ENCODE measurements at regions not wholly inside any gene's neighbourhood (a gene's known extent, or its start where the extent isn't known, plus 50 kb on each side); places are given as distances from the start of the nearest gene placed in this dataset.

- peaks cover 8 to 59% (median 24%) of the 10 kb centered on the region in 11 donors for H3K9me3 Mint-ChIP-seq
- intact Hi-C loops (cut with micrococcal nuclease): no loop called here
- Histone ChIP-seq H3K27ac (ENCODE audit: low read depth, low read length) (no peak overlapping the region), H3K36me3 (ENCODE audit: control insufficient read depth in 2 of 3, insufficient read depth in 3 of 3, low read length in 3 of 3) (no peaks in the 10 kb centered on the region), H3K9me3 (ENCODE audit: control insufficient read depth in 2 of 3, low read length in 3 of 3) (peaks cover 0 to 10% (median 0%) of the 10 kb centered on the region in 3 experiments), H3K4me3 (ENCODE audit: low read length) (no peak overlapping the region), H3K27me3 (ENCODE audit: control insufficient read depth in 2 of 2, insufficient read depth in 2 of 2, low read length in 2 of 2) (no peaks in the 10 kb centered on the region), H3K4me1 (ENCODE audit: control insufficient read depth in 2 of 2, insufficient read depth in 2 of 2, low read length in 2 of 2) (no peaks in the 10 kb centered on the region)
- ChIA-PET CTCF (no interaction called here), POLR2A (no interaction called here)
- no peaks in the 10 kb centered on the region for H3K36me3 Mint-ChIP-seq
- no peak for DNase-seq
- H3K27me3 Mint-ChIP-seq: no peaks in the 10 kb centered on the region
- H3K4me3 Mint-ChIP-seq: no peak overlapping the region
- H3K27ac Mint-ChIP-seq: no peak overlapping the region
- H3K4me1 Mint-ChIP-seq: no peaks in the 10 kb centered on the region
- ATAC-seq: no peak
Observed at GRCh38 chr14:26157517-26157916, 440.3 kb downstream of the NOVA1 start.

GRCh38 chr14:26143057-26143456, 454.8 kb downstream of the NOVA1 start:
- H3K4me3 Mint-ChIP-seq: no peak overlapping the region
- Histone ChIP-seq H3K27me3 (ENCODE audit: control insufficient read depth in 2 of 2, insufficient read depth in 2 of 2, low read length in 2 of 2) (no peaks in the 10 kb centered on the region), H3K36me3 (ENCODE audit: control insufficient read depth in 2 of 3, insufficient read depth in 3 of 3, low read length in 3 of 3) (no peaks in the 10 kb centered on the region), H3K4me1 (ENCODE audit: control insufficient read depth in 2 of 2, insufficient read depth in 2 of 2, low read length in 2 of 2) (no peaks in the 10 kb centered on the region), H3K9me3 (ENCODE audit: control insufficient read depth in 2 of 3, low read length in 3 of 3) (no peaks in the 10 kb centered on the region), H3K27ac (ENCODE audit: low read depth, low read length) (no peak overlapping the region), H3K4me3 (ENCODE audit: low read length) (no peak overlapping the region)
- no peak for ATAC-seq
- H3K27ac Mint-ChIP-seq: no peak overlapping the region
- H3K4me1 Mint-ChIP-seq: no peaks in the 10 kb centered on the region
- peaks cover 2 to 30% (median 6%) of the 10 kb centered on the region in 11 donors for H3K9me3 Mint-ChIP-seq
- intact Hi-C loops (cut with micrococcal nuclease): no loop called here
- H3K36me3 Mint-ChIP-seq: no peaks in the 10 kb centered on the region
- no peak for DNase-seq
- CTCF ChIA-PET: no interaction called here
- POLR2A ChIA-PET: no interaction called here
- H3K27me3 Mint-ChIP-seq: no peaks in the 10 kb centered on the region

GRCh38 chr14:26138764-26139445, 458.9 kb downstream of the NOVA1 start:
- DNase-seq (no peak), ATAC-seq (no peak)
- Histone ChIP-seq H3K4me3 (ENCODE audit: low read length) (no peak overlapping the region), H3K9me3 (ENCODE audit: control insufficient read depth in 2 of 3, low read length in 3 of 3) (no peaks in the 10 kb centered on the region), H3K36me3 (ENCODE audit: control insufficient read depth in 2 of 3, insufficient read depth in 3 of 3, low read length in 3 of 3) (no peaks in the 10 kb centered on the region), H3K4me1 (ENCODE audit: control insufficient read depth in 2 of 2, insufficient read depth in 2 of 2, low read length in 2 of 2) (no peaks in the 10 kb centered on the region), H3K27ac (ENCODE audit: low read depth, low read length) (no peak overlapping the region), H3K27me3 (ENCODE audit: control insufficient read depth in 2 of 2, insufficient read depth in 2 of 2, low read length in 2 of 2) (no peaks in the 10 kb centered on the region)
- no peaks in the 10 kb centered on the region for H3K27me3 Mint-ChIP-seq
- H3K9me3 Mint-ChIP-seq: peaks cover 0 to 43% (median 11%) of the 10 kb centered on the region in 11 donors
- CTCF ChIA-PET: no interaction called here
- POLR2A ChIA-PET: no interaction called here
- intact Hi-C loops (cut with micrococcal nuclease): no loop called here
- no peak overlapping the region for H3K4me3 Mint-ChIP-seq
- H3K27ac Mint-ChIP-seq: no peak overlapping the region
- H3K36me3 Mint-ChIP-seq: no peaks in the 10 kb centered on the region
- no peaks in the 10 kb centered on the region for H3K4me1 Mint-ChIP-seq

GRCh38 chr14:26137161-26137560, 460.7 kb downstream of the NOVA1 start:
- ATAC-seq: no peak
- DNase-seq: no peak
- Mint-ChIP-seq H3K4me3 (no peak overlapping the region), H3K27ac (no peak overlapping the region), H3K27me3 (no peaks in the 10 kb centered on the region), H3K9me3 (peaks cover 0 to 47% (median 13%) of the 10 kb centered on the region in 11 donors), H3K36me3 (no peaks in the 10 kb centered on the region), H3K4me1 (no peaks in the 10 kb centered on the region)
- intact Hi-C loops (cut with micrococcal nuclease): no loop called here
- CTCF ChIA-PET: no interaction called here
- H3K4me3 ChIP-seq (ENCODE audit: low read length): no peak overlapping the region
- no peaks in the 10 kb centered on the region for H3K27me3 ChIP-seq (ENCODE audit: control insufficient read depth in 2 of 2, insufficient read depth in 2 of 2, low read length in 2 of 2)
- H3K9me3 ChIP-seq (ENCODE audit: control insufficient read depth in 2 of 3, low read length in 3 of 3): no peaks in the 10 kb centered on the region
- H3K4me1 ChIP-seq (ENCODE audit: control insufficient read depth in 2 of 2, insufficient read depth in 2 of 2, low read length in 2 of 2): no peaks in the 10 kb centered on the region
- POLR2A ChIA-PET: no interaction called here
- H3K36me3 ChIP-seq (ENCODE audit: control insufficient read depth in 2 of 3, insufficient read depth in 3 of 3, low read length in 3 of 3): no peaks in the 10 kb centered on the region
- no peak overlapping the region for H3K27ac ChIP-seq (ENCODE audit: low read depth, low read length)

GRCh38 chr14:26132061-26132645, 465.7 kb downstream of the NOVA1 start:
- ChIA-PET CTCF (no interaction called here), POLR2A (no interaction called here)
- H3K4me3 ChIP-seq (ENCODE audit: low read length): no peak overlapping the region
- no peak overlapping the region for H3K27ac ChIP-seq (ENCODE audit: low read depth, low read length)
- no peak for DNase-seq
- no peak overlapping the region for H3K27ac Mint-ChIP-seq
- H3K9me3 ChIP-seq (ENCODE audit: control insufficient read depth in 2 of 3, low read length in 3 of 3): no peaks in the 10 kb centered on the region
- no peaks in the 10 kb centered on the region for H3K27me3 ChIP-seq (ENCODE audit: control insufficient read depth in 2 of 2, insufficient read depth in 2 of 2, low read length in 2 of 2)
- peaks cover 0 to 6% (median 0%) of the 10 kb centered on the region in 5 donors for H3K36me3 Mint-ChIP-seq
- no peaks in the 10 kb centered on the region for H3K36me3 ChIP-seq (ENCODE audit: control insufficient read depth in 2 of 3, insufficient read depth in 3 of 3, low read length in 3 of 3)
- no peaks in the 10 kb centered on the region for H3K4me1 ChIP-seq (ENCODE audit: control insufficient read depth in 2 of 2, insufficient read depth in 2 of 2, low read length in 2 of 2)
- H3K27me3 Mint-ChIP-seq: no peaks in the 10 kb centered on the region
- H3K9me3 Mint-ChIP-seq: peaks cover 0 to 20% (median 6%) of the 10 kb centered on the region in 11 donors
- ATAC-seq: no peak
- H3K4me1 Mint-ChIP-seq: no peaks in the 10 kb centered on the region
- no peak overlapping the region for H3K4me3 Mint-ChIP-seq
- intact Hi-C loops (cut with micrococcal nuclease): no loop called here

GRCh38 chr14:26130690-26131089, 467.1 kb downstream of the NOVA1 start:
- H3K4me1 Mint-ChIP-seq: no peaks in the 10 kb centered on the region
- Histone ChIP-seq H3K27ac (ENCODE audit: low read depth, low read length) (no peak overlapping the region), H3K27me3 (ENCODE audit: control insufficient read depth in 2 of 2, insufficient read depth in 2 of 2, low read length in 2 of 2) (no peaks in the 10 kb centered on the region), H3K4me1 (ENCODE audit: control insufficient read depth in 2 of 2, insufficient read depth in 2 of 2, low read length in 2 of 2) (no peaks in the 10 kb centered on the region), H3K9me3 (ENCODE audit: control insufficient read depth in 2 of 3, low read length in 3 of 3) (no peaks in the 10 kb centered on the region), H3K36me3 (ENCODE audit: control insufficient read depth in 2 of 3, insufficient read depth in 3 of 3, low read length in 3 of 3) (no peaks in the 10 kb centered on the region), H3K4me3 (ENCODE audit: low read length) (no peak overlapping the region)
- CTCF ChIA-PET: no interaction called here
- H3K36me3 Mint-ChIP-seq: peaks cover 0 to 6% (median 0%) of the 10 kb centered on the region in 5 donors
- POLR2A ChIA-PET: no interaction called here
- no peaks in the 10 kb centered on the region for H3K27me3 Mint-ChIP-seq
- ATAC-seq (no peak), DNase-seq (no peak)
- intact Hi-C loops (cut with micrococcal nuclease): no loop called here
- peaks cover 0 to 22% (median 4%) of the 10 kb centered on the region in 11 donors for H3K9me3 Mint-ChIP-seq
- no peak overlapping the region for H3K27ac Mint-ChIP-seq
- no peak overlapping the region for H3K4me3 Mint-ChIP-seq
